AG04450 (cell line): ENCODE measurements at regions not wholly inside any gene's neighbourhood (a gene's known extent, or its start where the extent isn't known, plus 50 kb on each side); places are given as distances from the start of the nearest gene placed in this dataset.

ENCODE experiments used
- CTCF ChIA-PET: fragments of 300-600, 350-600 bp; formaldehyde crosslinking; extraction: SDS; loops from one replicate; lab custom pipeline; 2022; ENCODE audit warnings: antibody characterized with exemption, inconsistent platforms; lab: Charles Lee
- POLR2A ChIA-PET: fragments of 350-600 bp; formaldehyde crosslinking; extraction: SDS; loops from one replicate; lab custom pipeline; 2021; ENCODE audit warnings: antibody characterized with exemption, inconsistent platforms; lab: Yijun Ruan, JAX
- DNase-seq: peaks from one replicate; pipeline ENCODE4 v3.0.0-alpha.2; 2011; ENCODE audit warnings: low read depth, low spot score
- H3K27ac ChIP-seq: one replicate; pipeline ENCODE4 v1.5.1; 2012; ENCODE audit warnings: low read depth, low read length, control low read depth
- H3K27me3 ChIP-seq: one replicate; pipeline ENCODE4 v1.6.0; 2012; ENCODE audit warnings: low read length; ENCODE audit not compliant: control insufficient read depth, insufficient read depth
- H3K4me3 ChIP-seq: 2 replicates; pipeline ENCODE4 v1.5.1; 2011; ENCODE audit warnings: mild to moderate bottlenecking, low read depth, low read length, control low read depth
- H3K9me3 ChIP-seq: 2 replicates; pipeline ENCODE4 v1.5.1; 2012; ENCODE audit warnings: low read length; ENCODE audit not compliant: control insufficient read depth, insufficient read depth
- TF ChIP-seq, protein P1 (sequence below): IDR thresholded peaks from 2 replicates; pipeline ENCODE4 v1.5.1; 2011; ENCODE audit warnings: low read depth, low read length, control low read depth, inconsistent platforms

DNA sequence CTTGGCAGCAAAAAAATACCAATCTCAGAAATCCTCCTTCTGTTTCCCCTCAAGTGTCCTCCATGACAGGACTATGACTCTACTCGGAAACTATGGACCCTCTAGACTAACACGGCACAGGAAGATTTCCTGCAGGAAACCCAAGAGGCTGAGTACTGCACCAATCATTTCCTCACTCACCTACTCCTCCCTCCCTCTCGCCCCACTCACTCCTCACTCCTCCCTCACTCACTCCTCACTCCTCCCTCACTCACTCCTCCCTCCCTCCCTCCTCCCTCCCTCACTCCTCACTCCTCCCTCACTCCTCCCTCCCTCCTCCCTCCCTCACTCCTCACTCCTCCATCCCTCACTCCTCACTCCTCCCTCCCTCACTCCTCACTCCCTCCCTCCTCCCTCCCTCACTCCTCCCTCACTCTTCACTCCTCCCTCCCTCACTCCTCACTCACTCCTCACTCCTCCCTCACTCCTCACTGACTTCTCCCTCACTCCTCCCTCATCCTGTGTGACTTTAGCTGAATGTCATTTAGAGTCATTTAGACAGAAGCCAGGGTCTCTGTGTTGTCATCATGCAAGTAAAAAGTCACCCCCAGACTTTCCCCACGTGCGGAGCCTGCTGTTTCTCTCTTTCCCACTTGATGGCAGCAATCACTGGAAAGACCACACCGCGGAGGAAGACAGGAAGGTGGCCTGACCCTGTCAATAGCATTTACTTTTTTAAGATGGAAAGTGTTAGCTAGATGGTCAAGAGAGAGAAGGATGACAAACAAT lies 226.8 kb upstream of the PDE10A start:
- POLR2A ChIA-PET: no interaction called here
- Histone ChIP-seq H3K9me3 (peaks cover 3% of the 10 kb centered on the region; the same call in 1 of the 2 replicates), H3K27me3 (no peaks in the 10 kb centered on the region), H3K27ac (no peak overlapping the region), H3K4me3 (no peak overlapping the region)
- CTCF ChIA-PET: interaction anchor here (0.6 to 5.4 kb wide), 30 partner anchors 8 to 510 kb away, joined by 3 to 61 read pairs (median 5); no protein-coding TSS in a partner anchor
- no peak for DNase-seq
- TF ChIP-seq, protein P1, sequence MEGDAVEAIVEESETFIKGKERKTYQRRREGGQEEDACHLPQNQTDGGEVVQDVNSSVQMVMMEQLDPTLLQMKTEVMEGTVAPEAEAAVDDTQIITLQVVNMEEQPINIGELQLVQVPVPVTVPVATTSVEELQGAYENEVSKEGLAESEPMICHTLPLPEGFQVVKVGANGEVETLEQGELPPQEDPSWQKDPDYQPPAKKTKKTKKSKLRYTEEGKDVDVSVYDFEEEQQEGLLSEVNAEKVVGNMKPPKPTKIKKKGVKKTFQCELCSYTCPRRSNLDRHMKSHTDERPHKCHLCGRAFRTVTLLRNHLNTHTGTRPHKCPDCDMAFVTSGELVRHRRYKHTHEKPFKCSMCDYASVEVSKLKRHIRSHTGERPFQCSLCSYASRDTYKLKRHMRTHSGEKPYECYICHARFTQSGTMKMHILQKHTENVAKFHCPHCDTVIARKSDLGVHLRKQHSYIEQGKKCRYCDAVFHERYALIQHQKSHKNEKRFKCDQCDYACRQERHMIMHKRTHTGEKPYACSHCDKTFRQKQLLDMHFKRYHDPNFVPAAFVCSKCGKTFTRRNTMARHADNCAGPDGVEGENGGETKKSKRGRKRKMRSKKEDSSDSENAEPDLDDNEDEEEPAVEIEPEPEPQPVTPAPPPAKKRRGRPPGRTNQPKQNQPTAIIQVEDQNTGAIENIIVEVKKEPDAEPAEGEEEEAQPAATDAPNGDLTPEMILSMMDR: peak; percentile 85

DNA sequence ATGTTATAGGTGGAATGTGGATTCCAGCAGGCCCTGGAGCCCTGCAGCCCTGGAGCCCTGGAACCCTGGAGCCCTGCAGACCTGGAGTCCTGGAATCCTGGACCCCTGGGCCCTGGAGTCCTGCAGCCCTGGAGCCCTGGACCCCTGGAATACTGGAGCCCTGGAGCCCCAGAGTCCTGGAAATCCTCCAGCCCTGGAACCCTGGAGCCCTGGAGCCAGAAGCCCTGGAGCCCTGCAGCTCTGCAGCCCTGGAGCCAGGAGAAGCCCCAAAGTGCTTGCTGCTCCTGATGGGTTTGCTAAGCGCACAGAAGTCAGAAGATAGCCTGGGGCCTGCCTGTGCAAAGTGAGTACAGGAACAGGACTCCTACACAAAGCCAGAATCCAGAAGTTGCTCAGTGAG lies 223.1 kb upstream of the PDE10A start:
- ChIA-PET CTCF (interaction anchor here (1.0 to 6.2 kb wide), 10 partner anchors 7 to 219 kb away, joined by 3 to 86 read pairs (median 4); no protein-coding TSS in a partner anchor), POLR2A (no interaction called here)
- no peak overlapping the region for H3K27ac ChIP-seq
- no peak overlapping the region for H3K4me3 ChIP-seq
- peaks cover 3% of the 10 kb centered on the region; the same call in 1 of the 2 replicates for H3K9me3 ChIP-seq
- TF ChIP-seq, protein P1: no peak
- H3K27me3 ChIP-seq: no peaks in the 10 kb centered on the region
- DNase-seq: no peak

DNA sequence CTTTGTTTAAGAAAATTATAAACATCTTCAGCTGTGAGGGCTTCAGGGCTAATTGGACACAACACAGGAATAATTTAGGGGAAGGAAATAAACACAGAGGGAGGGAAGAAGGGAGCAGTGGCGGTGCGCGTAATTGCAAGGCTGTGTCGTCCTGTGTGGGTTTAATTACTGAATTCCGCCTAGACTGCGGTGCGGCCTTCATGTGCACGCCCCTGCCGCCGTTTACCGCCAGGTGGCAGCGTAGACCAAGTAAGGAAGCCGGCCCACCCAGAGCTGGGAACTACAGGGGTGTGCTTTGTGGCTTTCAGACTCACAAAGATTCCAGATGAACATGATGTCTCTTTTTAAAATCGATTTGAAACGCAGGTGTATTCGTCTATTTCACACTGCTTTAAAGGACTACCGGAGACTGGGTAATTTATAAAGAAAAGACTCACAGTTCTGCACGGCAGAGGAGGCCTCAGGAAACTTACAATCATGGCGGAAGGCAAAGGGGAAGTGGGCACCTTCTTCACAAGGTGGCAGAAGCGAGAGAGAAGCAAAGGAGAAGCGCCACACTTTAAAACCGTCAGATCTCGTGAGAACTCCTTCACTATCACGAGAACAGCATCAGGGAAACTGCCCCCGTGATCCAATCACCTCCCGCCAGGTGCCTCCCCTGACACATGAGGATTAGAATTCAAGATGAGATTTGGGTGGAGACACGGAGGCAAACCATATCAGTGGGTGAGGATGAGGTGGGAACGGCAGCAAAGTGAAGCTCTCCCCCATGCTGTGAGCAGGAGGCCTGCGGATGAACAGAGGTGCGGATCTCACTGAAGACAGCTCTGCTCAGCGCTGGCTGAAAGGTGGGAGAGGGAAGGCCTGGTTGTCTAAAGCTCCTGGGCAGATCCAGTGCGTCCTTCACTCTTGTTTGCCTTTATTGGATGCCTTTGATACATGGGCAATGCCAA lies 222.0 kb upstream of the PDE10A start:
- Histone ChIP-seq H3K27me3 (no peaks in the 10 kb centered on the region), H3K4me3 (no peak overlapping the region), H3K9me3 (peaks cover 3% of the 10 kb centered on the region; the same call in 1 of the 2 replicates), H3K27ac (no peak overlapping the region)
- POLR2A ChIA-PET: no interaction called here
- TF ChIP-seq, protein P1: peak; percentile 96
- DNase-seq: peak; percentile 45
- CTCF ChIA-PET: interaction anchor here (0.6 to 6.2 kb wide), 21 partner anchors 8 to 247 kb away, joined by 3 to 86 read pairs (median 4); no protein-coding TSS in a partner anchor

DNA sequence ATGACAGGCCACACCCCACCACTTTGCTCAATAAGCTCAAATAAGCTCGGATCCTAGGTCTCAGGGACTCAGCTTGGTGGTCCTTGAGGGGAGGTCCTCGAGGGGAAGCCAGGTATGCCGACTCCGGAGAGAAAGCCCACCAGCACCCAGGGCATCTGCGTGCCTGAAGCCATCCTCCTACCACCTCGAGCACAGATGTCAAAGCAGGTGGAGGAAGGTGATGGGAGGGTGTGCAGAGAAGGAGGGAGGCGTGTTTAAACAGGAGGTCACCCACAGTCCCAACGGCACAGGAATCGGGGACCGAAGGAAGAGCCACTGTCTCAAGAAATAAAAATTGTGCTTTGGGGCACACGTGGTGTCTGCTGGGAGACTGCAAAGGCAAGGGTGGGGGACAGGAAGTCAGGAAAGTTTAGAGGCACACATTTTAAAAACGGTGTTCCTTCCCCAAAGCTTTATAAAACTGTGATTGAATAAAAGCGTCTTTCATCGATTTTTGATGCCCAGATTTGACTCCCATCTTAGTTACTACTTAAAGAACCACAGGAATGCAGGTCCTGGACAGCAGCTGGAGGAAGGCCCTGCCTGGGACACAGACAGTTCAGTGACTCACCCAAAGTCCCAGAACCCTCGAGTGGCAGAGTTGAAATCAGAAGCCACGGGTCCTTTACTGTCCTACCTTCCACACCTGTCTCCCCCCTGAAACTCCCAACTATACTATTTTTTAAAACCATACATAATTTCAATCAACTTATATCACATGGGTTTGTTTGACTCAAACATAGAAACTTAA lies 221.0 kb upstream of the PDE10A start:
- no peak for DNase-seq

More for the DNA sequence above, 221.0 kb upstream of the PDE10A start:
- peaks cover 3% of the 10 kb centered on the region; the same call in 1 of the 2 replicates for H3K9me3 ChIP-seq
- H3K27me3 ChIP-seq: no peaks in the 10 kb centered on the region
- TF ChIP-seq, protein P1: no peak
- no peak overlapping the region for H3K27ac ChIP-seq
- H3K4me3 ChIP-seq: no peak overlapping the region
- ChIA-PET POLR2A (no interaction called here), CTCF (interaction anchor here (0.6 to 6.2 kb wide), 8 partner anchors 19 to 246 kb away, joined by 3 to 86 read pairs (median 4); no protein-coding TSS in a partner anchor)
